GM10266 (cell line): ENCODE measurements at regions not wholly inside any gene's neighbourhood (a gene's known extent, or its start where the extent isn't known, plus 50 kb on each side); places are given as distances from the start of the nearest gene placed in this dataset.

ENCODE experiments used
- DNase-seq: peaks from one replicate; pipeline ENCODE4 v3.0.0; 2012; ENCODE audit errors: extremely low spot score
- TF ChIP-seq, protein P1 (sequence below): IDR thresholded peaks from 2 replicates; pipeline ENCODE4 v1.5.1; 2012; ENCODE audit warnings: mild to moderate bottlenecking, low read depth; ENCODE audit not compliant: control insufficient read depth, insufficient read depth; ENCODE audit errors: missing control alignments

DNA sequence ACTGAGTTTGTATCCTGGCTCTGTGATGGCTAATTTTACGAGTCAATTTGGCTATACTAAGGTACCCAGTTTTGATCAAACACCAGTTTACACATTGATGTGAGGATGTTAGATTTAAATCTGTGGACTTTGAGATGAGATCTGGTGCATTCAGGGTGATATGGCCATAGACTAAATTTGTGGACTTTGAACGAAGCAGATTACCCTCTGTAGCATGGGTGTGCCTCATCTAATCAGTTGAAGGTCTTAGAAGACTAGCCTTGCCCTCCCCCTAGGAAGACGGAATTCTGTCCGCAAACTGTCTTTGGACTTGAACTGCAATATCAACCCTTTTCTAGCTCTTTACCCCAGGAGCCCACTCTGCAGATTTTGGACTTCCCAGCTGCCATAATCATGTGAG is 547.8 kb upstream of the CITED2 start:
- DNase-seq, result no peak
- TF ChIP-seq, protein P1, sequence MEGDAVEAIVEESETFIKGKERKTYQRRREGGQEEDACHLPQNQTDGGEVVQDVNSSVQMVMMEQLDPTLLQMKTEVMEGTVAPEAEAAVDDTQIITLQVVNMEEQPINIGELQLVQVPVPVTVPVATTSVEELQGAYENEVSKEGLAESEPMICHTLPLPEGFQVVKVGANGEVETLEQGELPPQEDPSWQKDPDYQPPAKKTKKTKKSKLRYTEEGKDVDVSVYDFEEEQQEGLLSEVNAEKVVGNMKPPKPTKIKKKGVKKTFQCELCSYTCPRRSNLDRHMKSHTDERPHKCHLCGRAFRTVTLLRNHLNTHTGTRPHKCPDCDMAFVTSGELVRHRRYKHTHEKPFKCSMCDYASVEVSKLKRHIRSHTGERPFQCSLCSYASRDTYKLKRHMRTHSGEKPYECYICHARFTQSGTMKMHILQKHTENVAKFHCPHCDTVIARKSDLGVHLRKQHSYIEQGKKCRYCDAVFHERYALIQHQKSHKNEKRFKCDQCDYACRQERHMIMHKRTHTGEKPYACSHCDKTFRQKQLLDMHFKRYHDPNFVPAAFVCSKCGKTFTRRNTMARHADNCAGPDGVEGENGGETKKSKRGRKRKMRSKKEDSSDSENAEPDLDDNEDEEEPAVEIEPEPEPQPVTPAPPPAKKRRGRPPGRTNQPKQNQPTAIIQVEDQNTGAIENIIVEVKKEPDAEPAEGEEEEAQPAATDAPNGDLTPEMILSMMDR, result no peak

DNA sequence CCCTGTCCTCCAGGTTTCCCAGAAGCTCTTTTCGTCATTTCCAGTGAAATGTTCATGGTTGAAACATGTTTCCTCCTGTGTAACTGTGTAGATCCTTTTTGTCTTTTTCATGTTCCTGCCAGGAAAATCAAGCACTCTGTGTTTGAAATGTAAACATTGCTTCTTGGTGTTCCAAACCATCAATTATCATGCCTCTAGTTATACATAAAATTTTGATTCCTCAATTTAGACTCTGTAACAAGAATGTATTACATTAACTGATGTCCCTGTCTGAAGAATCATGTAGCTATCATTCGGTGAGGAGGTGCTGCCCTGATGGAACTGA is 546.3 kb upstream of the CITED2 start:
- DNase-seq, result no peak
- TF ChIP-seq, protein P1, result no peak

DNA sequence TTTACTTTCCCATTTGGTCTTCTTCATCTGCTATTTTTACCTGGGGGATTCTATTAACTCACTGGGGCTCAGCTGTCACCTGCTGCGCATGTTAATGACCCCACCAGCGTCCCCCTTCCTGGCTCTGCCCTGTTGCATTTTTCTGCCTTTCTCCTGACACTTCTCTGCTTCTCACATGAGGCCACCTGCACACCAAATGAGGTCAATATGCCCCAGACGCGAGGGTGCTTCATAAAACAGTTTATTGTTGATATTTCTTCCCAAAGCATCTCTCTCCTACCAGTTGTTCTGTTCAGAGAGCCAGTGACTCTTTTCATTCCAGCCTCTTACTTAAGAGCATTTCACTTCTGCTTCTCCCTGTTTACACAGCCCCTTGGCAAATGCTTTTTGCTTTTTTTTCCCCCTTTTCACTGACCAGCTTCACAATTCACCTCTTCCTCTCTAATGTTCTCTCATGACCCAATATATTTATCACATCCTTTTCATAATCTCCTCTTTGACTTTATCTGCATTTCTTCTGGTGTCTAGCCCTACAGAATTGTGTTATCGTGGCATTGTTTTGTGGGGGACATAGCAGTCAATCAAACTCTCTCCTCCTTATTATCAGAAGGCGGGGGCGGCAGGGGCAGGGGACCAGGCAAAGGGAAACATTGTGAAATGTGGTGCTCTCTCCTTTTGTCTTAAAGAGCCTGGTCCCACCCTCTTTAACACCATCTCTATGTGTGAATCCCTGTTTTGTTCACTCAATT is 545.8 kb upstream of the CITED2 start:
- no peak for DNase-seq
- TF ChIP-seq, protein P1, result no peak

DNA sequence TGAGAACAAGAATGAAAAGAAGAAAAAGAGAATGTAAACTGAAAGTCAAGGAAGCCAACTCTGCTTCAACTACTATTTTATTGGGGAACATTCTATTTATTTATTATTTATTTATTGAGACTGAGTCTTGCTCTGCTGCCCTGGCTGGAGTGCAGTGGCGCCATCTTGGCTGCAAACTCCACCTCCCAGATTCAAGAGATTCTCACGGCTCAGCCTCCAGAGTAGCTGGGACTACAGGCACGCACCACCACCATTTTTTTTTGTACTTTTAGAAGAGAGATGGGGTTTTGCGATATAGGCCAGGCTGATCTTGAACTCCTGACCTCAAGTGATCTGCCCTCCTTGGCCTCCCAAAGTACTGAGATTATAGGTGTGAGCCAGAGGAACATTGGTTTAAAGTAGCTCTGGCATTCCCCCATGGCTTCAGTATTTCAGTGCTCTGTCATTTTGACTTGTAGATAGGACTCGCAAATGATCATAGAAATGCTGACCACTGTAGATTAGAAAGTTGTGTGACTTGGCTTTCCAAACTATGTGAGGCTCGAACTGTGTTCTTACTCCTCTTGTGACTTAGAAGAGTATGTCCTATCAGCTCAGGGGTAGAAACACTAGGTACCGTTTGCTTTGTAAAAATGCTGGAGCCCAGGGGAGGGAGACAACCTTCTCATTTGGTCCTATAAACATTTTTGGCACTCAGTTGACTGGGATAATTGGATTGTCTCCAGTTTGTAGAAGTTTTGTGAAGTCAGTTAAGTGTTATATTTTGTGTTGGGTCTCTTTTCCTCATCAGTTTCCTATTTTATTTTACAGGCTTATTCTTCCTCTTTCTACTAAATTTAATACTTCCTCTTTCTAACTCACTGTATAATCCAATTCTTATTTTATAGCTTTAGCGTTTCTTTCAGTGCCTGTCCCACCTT is 544.9 kb upstream of the CITED2 start:
- TF ChIP-seq, protein P1, result no peak
- no peak for DNase-seq

DNA sequence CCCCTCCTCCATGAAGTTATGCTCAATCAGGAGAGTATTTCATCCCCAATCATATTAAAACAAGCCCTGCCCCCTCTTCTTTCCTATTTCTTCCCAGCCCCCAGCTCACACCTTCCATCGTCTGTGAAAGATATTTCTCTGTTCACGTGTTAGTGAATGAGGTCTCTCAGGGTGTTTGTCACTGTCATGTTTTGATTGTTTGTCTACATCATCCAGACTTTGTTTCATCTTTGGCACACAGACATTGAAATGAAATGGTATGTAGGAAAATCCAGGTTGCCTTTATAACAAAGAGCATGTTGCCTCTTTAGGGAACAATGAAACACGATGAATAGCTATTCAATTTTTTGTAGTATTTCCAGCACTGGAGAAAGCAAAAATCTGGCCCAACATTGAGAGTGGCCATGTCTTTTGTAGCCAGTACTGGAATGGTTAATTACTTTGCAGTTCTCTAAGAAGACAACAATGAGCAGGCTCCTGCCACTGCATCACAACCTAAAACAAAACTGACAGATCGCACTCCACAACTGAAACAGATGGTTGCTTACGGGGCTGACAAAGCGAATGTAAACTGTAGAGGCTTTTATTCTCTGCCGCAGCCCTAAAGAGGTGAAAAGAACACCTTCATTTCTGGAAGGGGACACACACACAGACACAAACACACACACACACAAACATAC is 543.6 kb upstream of the CITED2 start:
- TF ChIP-seq, protein P1, result no peak
- no peak for DNase-seq

DNA sequence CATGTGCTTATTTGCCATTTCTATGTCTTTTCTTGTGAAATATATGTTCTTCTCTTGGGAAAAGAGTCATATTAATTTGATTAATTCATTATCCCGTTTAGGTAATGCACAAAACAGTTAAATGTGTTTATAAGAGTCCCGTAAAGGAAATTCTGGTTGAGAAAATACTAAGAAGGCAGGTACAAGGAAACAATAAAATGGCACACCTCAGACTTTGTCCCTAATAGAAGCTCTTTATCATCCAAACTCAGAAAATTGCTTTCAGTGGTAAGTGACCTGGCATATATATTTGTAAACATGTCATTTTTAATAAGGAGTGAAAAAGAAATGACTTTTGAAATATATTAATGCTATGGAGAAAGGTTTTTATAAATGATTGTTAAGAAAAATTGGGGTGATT is 540.5 kb upstream of the CITED2 start:
- TF ChIP-seq, protein P1, result no peak

DNA sequence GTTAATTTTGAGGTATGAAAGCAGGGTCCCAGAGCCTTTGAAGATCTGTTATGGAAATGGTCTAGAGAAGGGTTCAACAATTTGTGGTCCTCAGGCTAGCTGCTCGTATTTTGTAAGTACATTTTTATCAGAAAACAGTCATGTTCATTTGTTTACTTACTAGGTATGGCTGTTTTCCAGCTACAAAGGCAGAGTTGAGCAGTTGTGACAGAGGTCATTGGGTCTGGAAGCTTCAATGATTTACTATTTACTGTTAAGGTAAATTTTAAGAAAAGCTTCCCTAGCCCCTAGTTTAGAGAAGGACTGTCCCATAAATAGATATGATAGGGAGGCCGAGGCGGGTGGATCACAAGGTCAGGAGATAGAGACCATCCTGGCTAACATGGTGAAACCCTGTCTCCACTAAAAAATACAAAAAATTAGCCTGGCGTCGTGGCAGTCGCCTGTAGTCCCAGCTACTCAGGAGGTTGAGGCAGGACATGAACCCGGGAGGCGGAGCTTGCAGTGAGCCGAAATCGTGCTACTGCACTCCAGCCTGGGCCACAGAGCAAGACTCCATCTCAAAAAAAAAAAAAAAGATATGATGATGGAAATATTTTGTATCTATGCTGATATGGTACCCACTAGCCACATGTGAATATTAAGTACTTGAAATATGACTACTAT is 538.4 kb upstream of the CITED2 start:
- TF ChIP-seq, protein P1, result no peak
- DNase-seq, result no peak

More for the DNA sequence above, 540.5 kb upstream of the CITED2 start:
- no peak for DNase-seq
